HFF-Myc (cell line): ENCODE measurements at regions not wholly inside any gene's neighbourhood (a gene's known extent, or its start where the extent isn't known, plus 50 kb on each side); places are given as distances from the start of the nearest gene placed in this dataset.

Experiments used
- DNase-seq: peaks from one replicate; pipeline ENCODE4 v3.0.0-alpha.2; 2011; ENCODE audit warnings: low read depth; ENCODE audit errors: extremely low read depth
- H3K4me3 ChIP-seq: replicated peaks from 2 replicates; pipeline ENCODE4 v1.5.1; 2011; ENCODE audit warnings: low read depth, mild to moderate bottlenecking, control low read depth, low read length
- CTCF ChIP-seq: IDR thresholded peaks from 2 replicates; pipeline ENCODE4 v1.5.1; 2012; ENCODE audit warnings: mild to moderate bottlenecking, low read depth, low read length, control low read depth; ENCODE audit errors: missing control alignments

- no peak overlapping the region for H3K4me3 ChIP-seq
- DNase-seq, result no peak
- TF ChIP-seq CTCF, result no peak
Observed at GRCh38 chr14:49989966-49990365, 97.1 kb downstream of the ARF6 start.

DNA sequence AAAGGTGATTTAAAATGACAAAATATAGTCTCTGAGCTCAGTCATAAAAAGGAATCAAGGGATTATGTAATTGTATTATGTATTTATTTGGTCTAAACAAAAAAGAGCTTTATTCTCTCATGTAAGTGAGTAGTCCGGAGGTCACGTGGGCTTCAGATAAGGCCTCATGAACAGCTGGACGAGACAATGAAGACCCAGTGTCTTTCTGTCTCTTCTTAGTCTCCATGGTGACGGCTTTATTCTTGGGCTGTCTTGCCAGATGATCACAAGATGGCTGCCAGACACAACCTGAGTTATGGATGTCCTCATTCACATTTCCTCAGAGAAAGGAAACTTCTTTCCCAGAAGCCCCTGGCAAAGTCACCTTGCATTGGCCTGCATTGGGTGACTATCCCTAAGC, 98.6 kb downstream of the ARF6 start:
- no peak for DNase-seq
- TF ChIP-seq CTCF, result no peak
- H3K4me3 ChIP-seq, result no peak overlapping the region

GRCh38 chr14:49992036-49992435, 99.2 kb downstream of the ARF6 start:
- no peak for DNase-seq
- no peak overlapping the region for H3K4me3 ChIP-seq
- TF ChIP-seq CTCF, result no peak

- no peak for TF ChIP-seq CTCF
- H3K4me3 ChIP-seq, result no peak overlapping the region
- DNase-seq, result no peak
Observed at GRCh38 chr14:49992448-49992847, 99.6 kb downstream of the ARF6 start.

GRCh38 chr14:49992901-49993339, 100.0 kb downstream of the ARF6 start:
- no peak for DNase-seq
- TF ChIP-seq CTCF, result no peak

DNA sequence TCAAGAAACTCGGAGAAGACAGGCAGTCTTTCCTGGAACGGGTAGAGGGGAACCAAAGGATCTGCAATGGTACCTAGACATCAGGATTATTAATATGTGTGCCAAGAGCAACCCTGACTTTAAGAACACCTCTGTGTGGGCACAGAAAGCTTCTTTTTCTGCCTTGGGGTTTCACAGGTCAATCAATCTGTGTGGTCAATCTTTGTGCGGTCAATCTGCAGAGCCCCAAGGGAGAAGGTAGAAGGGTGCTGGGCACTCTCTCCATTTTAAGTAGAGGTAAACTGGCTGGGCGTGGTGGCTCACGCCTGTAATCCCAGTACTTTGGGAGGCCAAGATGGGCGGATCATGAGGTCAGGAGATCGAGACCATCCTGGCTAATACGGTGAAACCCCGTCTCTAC, 100.7 kb downstream of the ARF6 start:
- TF ChIP-seq CTCF, result no peak
- no peak for DNase-seq
- H3K4me3 ChIP-seq, result no peak overlapping the region

More at GRCh38 chr14:49992901-49993339, 100.0 kb downstream of the ARF6 start:
- H3K4me3 ChIP-seq, result no peak overlapping the region

DNA sequence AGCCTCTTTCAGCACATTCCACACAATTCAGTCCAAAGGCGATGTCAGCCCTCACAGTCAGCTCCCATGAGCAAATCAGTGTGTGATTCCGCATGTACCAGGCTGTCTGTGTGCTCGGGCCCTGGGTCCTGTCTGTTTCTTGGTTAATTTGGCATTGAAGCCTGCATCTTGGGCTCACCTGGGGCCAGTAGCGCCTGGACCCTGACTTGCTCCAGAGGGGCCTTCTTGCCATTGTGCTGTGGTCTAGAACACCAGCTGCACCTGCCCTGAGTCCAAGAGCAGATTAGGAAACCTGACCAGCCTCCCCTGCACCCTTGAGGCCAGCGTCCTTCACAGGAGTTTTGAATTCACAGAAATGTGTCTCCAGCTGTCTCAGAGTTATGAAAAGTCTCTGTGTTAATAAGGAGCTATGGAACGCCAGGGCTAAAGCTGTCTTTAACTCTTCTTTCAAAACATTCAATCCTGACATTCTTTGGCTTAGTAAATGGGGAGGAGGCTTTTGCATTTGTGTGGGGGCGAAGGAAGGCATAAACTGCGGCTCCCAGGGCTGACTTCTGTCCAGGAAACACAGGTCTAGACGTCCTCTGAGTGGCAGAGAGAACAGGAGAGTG, 102.2 kb downstream of the ARF6 start:
- no peak overlapping the region for H3K4me3 ChIP-seq
- no peak for DNase-seq
- TF ChIP-seq CTCF, result no peak
